ENCODE measurements at regions not wholly inside any gene's neighbourhood (a gene's known extent, or its start where the extent isn't known, plus 50 kb on each side); places are given as distances from the start of the nearest gene placed in this dataset.

DNA sequence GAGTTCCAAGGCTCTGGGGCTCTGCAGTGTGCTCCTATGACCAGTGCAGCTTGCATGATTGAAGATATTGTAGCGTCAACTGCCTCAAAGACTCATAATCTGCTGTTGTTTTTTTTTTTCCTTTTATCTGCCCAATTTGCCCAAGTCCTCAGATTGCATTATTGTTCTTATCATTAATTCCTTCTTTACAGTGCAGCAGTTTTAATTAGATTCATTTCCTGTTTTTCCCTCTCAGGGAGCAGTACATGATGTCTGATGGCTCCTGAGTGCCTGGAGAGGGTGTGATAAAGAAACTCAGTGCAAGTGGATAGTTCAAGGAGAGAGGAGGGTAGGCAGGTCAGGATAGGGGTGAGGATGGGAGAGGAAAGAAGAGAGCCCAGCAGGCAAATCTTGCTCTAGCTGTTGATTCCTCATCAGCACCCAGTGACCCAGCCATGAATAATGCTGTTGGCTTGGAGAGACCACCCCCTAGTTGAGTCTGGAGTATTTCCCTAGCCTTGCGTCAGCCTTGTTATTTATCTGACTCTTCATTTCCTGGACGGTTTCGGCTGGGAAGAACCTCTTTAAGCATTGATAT lies 219.6 kb upstream of the SESN3 start:
- BruUV-seq (replicated peaks): no TSS peak
- Histone ChIP-seq H3K27ac (ENCODE audit: insufficient read depth, low read depth, low read length) (peak overlapping the region; percentile 25), H3K4me2 (ENCODE audit: insufficient read depth, low read length) (no peak overlapping the region), H3K9me3 (replicated peaks; ENCODE audit: control insufficient read depth, insufficient read depth, low read length) (no peaks in the 10 kb centered on the region), H3K36me3 (ENCODE audit: control insufficient read depth in 2 of 2, extremely low read depth in 1 of 2, insufficient read depth in 2 of 2, low read length in 2 of 2) (no peaks in the 10 kb centered on the region), H3K79me2 (ENCODE audit: control insufficient read depth, insufficient read depth, low read length) (no peaks in the 10 kb centered on the region), H3K4me1 (ENCODE audit: control insufficient read depth, extremely low read depth, insufficient read depth, low read length) (peaks cover 13% of the 10 kb centered on the region), H3K9me1 (replicated peaks; ENCODE audit: control insufficient read depth, extremely low read depth, insufficient read depth, low read length) (no peaks in the 10 kb centered on the region), H3K9ac (replicated peaks; ENCODE audit: extremely low read depth, insufficient read depth, low read length) (no peak overlapping the region), H2AFZ (ENCODE audit: low read depth, low read length) (peak overlapping the region; percentile 60), H3K27me3 (ENCODE audit: control insufficient read depth in 2 of 2, insufficient read depth in 2 of 2, low read length in 2 of 2) (no peaks in the 10 kb centered on the region), H4K20me1 (replicated peaks; ENCODE audit: control insufficient read depth, extremely low read depth, insufficient read depth, low read length) (no peaks in the 10 kb centered on the region), H3K4me3 (replicated peaks in 1 of 3; ENCODE audit: insufficient read depth in 1 of 3, low read depth in 1 of 3, low read length in 3 of 3) (no peak overlapping the region)
- no peak for FAIRE-seq
- intact Hi-C loops (cut with micrococcal nuclease): loop anchor here (5.0 kb wide), 1 partner anchor 208 kb away; no protein-coding TSS in a partner anchor
- dilution Hi-C loops (cut with MboI; ENCODE audit: extremely low pct_ligation_motif_present, low sequenced_read_pairs): no loop called here
- CTCF ChIA-PET: no interaction called here
- POLR2A ChIA-PET: no interaction called here
- DNase-seq (ENCODE audit: low read depth, low spot score): peak; percentile 37
- peak; percentile 66 for TF ChIP-seq FOS (IDR thresholded peaks at IDR 0.05; ENCODE audit: borderline replicate concordance, insufficient read depth, low read length)
- TF ChIP-seq, protein P1, sequence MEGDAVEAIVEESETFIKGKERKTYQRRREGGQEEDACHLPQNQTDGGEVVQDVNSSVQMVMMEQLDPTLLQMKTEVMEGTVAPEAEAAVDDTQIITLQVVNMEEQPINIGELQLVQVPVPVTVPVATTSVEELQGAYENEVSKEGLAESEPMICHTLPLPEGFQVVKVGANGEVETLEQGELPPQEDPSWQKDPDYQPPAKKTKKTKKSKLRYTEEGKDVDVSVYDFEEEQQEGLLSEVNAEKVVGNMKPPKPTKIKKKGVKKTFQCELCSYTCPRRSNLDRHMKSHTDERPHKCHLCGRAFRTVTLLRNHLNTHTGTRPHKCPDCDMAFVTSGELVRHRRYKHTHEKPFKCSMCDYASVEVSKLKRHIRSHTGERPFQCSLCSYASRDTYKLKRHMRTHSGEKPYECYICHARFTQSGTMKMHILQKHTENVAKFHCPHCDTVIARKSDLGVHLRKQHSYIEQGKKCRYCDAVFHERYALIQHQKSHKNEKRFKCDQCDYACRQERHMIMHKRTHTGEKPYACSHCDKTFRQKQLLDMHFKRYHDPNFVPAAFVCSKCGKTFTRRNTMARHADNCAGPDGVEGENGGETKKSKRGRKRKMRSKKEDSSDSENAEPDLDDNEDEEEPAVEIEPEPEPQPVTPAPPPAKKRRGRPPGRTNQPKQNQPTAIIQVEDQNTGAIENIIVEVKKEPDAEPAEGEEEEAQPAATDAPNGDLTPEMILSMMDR (IDR thresholded peaks at IDR 0.05; ENCODE audit: extremely low read depth in 1 of 2, insufficient read depth in 1 of 2, low read depth in 1 of 2, low read length in 2 of 2): no peak
- peak; percentile 57 for TF ChIP-seq GATA2 (IDR thresholded peaks at IDR 0.05; ENCODE audit: insufficient read depth, insufficient read length, low read depth, low read length)
- no peak for TF ChIP-seq EZH2 (IDR thresholded peaks at IDR 0.05; ENCODE audit: borderline replicate concordance, low read depth, low read length, severe bottlenecking)
- no peak for TF ChIP-seq POLR2AphosphoS5 (IDR thresholded peaks at IDR 0.05; ENCODE audit: insufficient read depth, low read depth, low read length)
- no peak for TF ChIP-seq MYC (IDR thresholded peaks at IDR 0.05; ENCODE audit: low read depth, low read length)

All from endothelial cell of umbilical vein (primary cell).